KMS-11 (cell line): ENCODE measurements at regions not wholly inside any gene's neighbourhood (a gene's known extent, or its start where the extent isn't known, plus 50 kb on each side); places are given as distances from the start of the nearest gene placed in this dataset.

Experiments used
- H2AFZ ChIP-seq: fragments of 200-600 bp; sonication (generic); 2 replicates; pipeline ENCODE4 v1.6.1; 2016; ENCODE audit warnings: antibody characterized with exemption, mixed run types, low read depth
- H3K27ac ChIP-seq: fragments of 200-600 bp; sonication (generic); 2 replicates; pipeline ENCODE4 v1.6.1; 2016; ENCODE audit warnings: mild to moderate bottlenecking, mixed run types
- H3K27me3 ChIP-seq: fragments of 200-600 bp; sonication (generic); 2 replicates; pipeline ENCODE4 v1.6.1; 2017; ENCODE audit warnings: mild to moderate bottlenecking, low read depth, mixed run types, moderate library complexity; ENCODE audit not compliant: insufficient read depth
- H3K36me3 ChIP-seq: fragments of 200-600 bp; sonication (generic); 2 replicates; pipeline ENCODE4 v1.6.1; 2017; ENCODE audit warnings: mild to moderate bottlenecking, mixed run types; ENCODE audit not compliant: insufficient read depth
- H3K4me1 ChIP-seq: fragments of 200-600 bp; sonication (generic); 2 replicates; pipeline ENCODE4 v1.6.1; 2016; ENCODE audit warnings: mild to moderate bottlenecking, low read depth, mixed run types; ENCODE audit not compliant: poor library complexity, severe bottlenecking
- H3K4me2 ChIP-seq: fragments of 200-600 bp; sonication (generic); 2 replicates; pipeline ENCODE4 v1.7.0; 2016; ENCODE audit warnings: mild to moderate bottlenecking, mixed run types
- H3K4me3 ChIP-seq: fragments of 200-600 bp; sonication (generic); IDR thresholded peaks from 2 replicates; pipeline ENCODE4 v1.6.1; 2017; ENCODE audit warnings: low read depth, low read length, mixed read lengths; ENCODE audit not compliant: insufficient read depth
- H3K79me2 ChIP-seq: fragments of 200-600 bp; sonication (generic); 2 replicates; pipeline ENCODE4 v1.6.1; 2016; ENCODE audit warnings: low read depth, mixed run types; ENCODE audit not compliant: insufficient read depth
- H3K9ac ChIP-seq: fragments of 200-600 bp; sonication (generic); 2 replicates; pipeline ENCODE4 v1.6.1; 2016; ENCODE audit warnings: mild to moderate bottlenecking, mixed run types
- H4K20me1 ChIP-seq: fragments of 200-600 bp; sonication (generic); 2 replicates; pipeline ENCODE4 v1.6.1; 2016; ENCODE audit warnings: mild to moderate bottlenecking, mixed run types; ENCODE audit not compliant: insufficient read depth
- CTCF ChIP-seq: fragments of 200-600 bp; sonication (generic); conservative IDR thresholded peaks from 2 replicates; pipeline ENCODE4 v1.6.1; 2017; ENCODE audit warnings: low read depth, mild to moderate bottlenecking, antibody characterized with exemption, low read length, moderate library complexity, mixed read lengths

- H3K27ac ChIP-seq, result no peak overlapping the region
- no peaks in the 10 kb centered on the region for H4K20me1 ChIP-seq
- H3K4me1 ChIP-seq, result no peaks in the 10 kb centered on the region
- H2AFZ ChIP-seq, result no peak overlapping the region
- H3K79me2 ChIP-seq, result no peaks in the 10 kb centered on the region
- H3K27me3 ChIP-seq, result no peaks in the 10 kb centered on the region
- no peak overlapping the region for H3K4me3 ChIP-seq
- TF ChIP-seq CTCF, result no peak
- no peaks in the 10 kb centered on the region for H3K36me3 ChIP-seq
- H3K9ac ChIP-seq, result no peak overlapping the region
- H3K4me2 ChIP-seq, result no peak overlapping the region
Measured at GRCh38 chr15:91664224-91664836, 189.2 kb upstream of the SLCO3A1 start.

- Histone ChIP-seq H3K9ac (no peak overlapping the region), H3K4me3 (no peak overlapping the region), H3K36me3 (no peaks in the 10 kb centered on the region), H3K27ac (no peak overlapping the region), H3K79me2 (no peaks in the 10 kb centered on the region), H3K27me3 (no peaks in the 10 kb centered on the region), H4K20me1 (no peaks in the 10 kb centered on the region), H3K4me2 (no peak overlapping the region), H2AFZ (no peak overlapping the region), H3K4me1 (no peaks in the 10 kb centered on the region)
- no peak for TF ChIP-seq CTCF
Measured at GRCh38 chr15:91665212-91665611, 188.3 kb upstream of the SLCO3A1 start.

- TF ChIP-seq CTCF, result no peak
- no peaks in the 10 kb centered on the region for H4K20me1 ChIP-seq
- no peak overlapping the region for H3K9ac ChIP-seq
- no peak overlapping the region for H3K4me2 ChIP-seq
- no peaks in the 10 kb centered on the region for H3K4me1 ChIP-seq
- H3K79me2 ChIP-seq, result no peaks in the 10 kb centered on the region
- no peaks in the 10 kb centered on the region for H3K36me3 ChIP-seq
- H2AFZ ChIP-seq, result no peak overlapping the region
- H3K27me3 ChIP-seq, result no peaks in the 10 kb centered on the region
- H3K4me3 ChIP-seq, result no peak overlapping the region
- no peak overlapping the region for H3K27ac ChIP-seq
Measured at GRCh38 chr15:91668370-91668769, 185.1 kb upstream of the SLCO3A1 start.

GRCh38 chr15:91670108-91670507, 183.4 kb upstream of the SLCO3A1 start:
- H3K36me3 ChIP-seq, result no peaks in the 10 kb centered on the region
- H3K9ac ChIP-seq, result no peak overlapping the region
- H4K20me1 ChIP-seq, result no peaks in the 10 kb centered on the region
- H2AFZ ChIP-seq, result no peak overlapping the region
- H3K4me3 ChIP-seq, result no peak overlapping the region
- no peak overlapping the region for H3K27ac ChIP-seq
- H3K27me3 ChIP-seq, result no peaks in the 10 kb centered on the region
- no peak for TF ChIP-seq CTCF
- H3K4me2 ChIP-seq, result no peak overlapping the region
- H3K79me2 ChIP-seq, result no peaks in the 10 kb centered on the region
- no peaks in the 10 kb centered on the region for H3K4me1 ChIP-seq
